Immature natural killer cell (primary cell): ENCODE measurements at regions not wholly inside any gene's neighbourhood (a gene's known extent, or its start where the extent isn't known, plus 50 kb on each side); places are given as distances from the start of the nearest gene placed in this dataset.

Source experiments
- DNase-seq, 3 donors: peaks; one replicate each; pipeline ENCODE4 v3.0.0; 2022; ENCODE audit warnings: mixed read lengths in 1 of 3
- H3K27ac Mint-ChIP-seq, 6 donors: one replicate each; pipeline ENCODE4 v1.8.0; 2020; ENCODE audit warnings: mixed read lengths in 6 of 6, mild to moderate bottlenecking in 5 of 6, inconsistent platforms in 4 of 6, moderate library complexity in 3 of 6
- H3K27me3 Mint-ChIP-seq, 3 donors: one replicate each; pipeline ENCODE4 v1.8.0; 2020 to 2021; ENCODE audit warnings: low read depth in 3 of 3, mild to moderate bottlenecking in 3 of 3, mixed read lengths in 3 of 3, moderate library complexity in 3 of 3, inconsistent platforms in 1 of 3
- H3K36me3 Mint-ChIP-seq, 3 donors: one replicate each; pipeline ENCODE4 v1.8.0; 2020; ENCODE audit warnings: mixed read lengths in 3 of 3, inconsistent platforms in 2 of 3, mild to moderate bottlenecking in 2 of 3
- H3K4me1 Mint-ChIP-seq, 2 donors: one replicate each; pipeline ENCODE4 v1.8.0; 2020; ENCODE audit warnings: inconsistent platforms in 2 of 2, mild to moderate bottlenecking in 2 of 2, mixed read lengths in 2 of 2, moderate library complexity in 1 of 2
- H3K4me3 Mint-ChIP-seq, 5 donors: one replicate each; pipeline ENCODE4 v1.8.0; 2020; ENCODE audit warnings: mild to moderate bottlenecking in 5 of 5, mixed read lengths in 5 of 5, inconsistent platforms in 3 of 5, moderate library complexity in 3 of 5
- H3K9me3 Mint-ChIP-seq, 6 donors: one replicate each; pipeline ENCODE4 v1.8.0; 2020; ENCODE audit warnings: mild to moderate bottlenecking in 6 of 6, mixed read lengths in 6 of 6, inconsistent platforms in 4 of 6, moderate library complexity in 3 of 6

- H3K4me1 Mint-ChIP-seq: peaks cover 46 to 92% of the 10 kb centered on the region in 2 donors
- DNase-seq: no peak
- no peaks in the 10 kb centered on the region for H3K27me3 Mint-ChIP-seq
- H3K36me3 Mint-ChIP-seq: peaks cover 0 to 6% (median 0%) of the 10 kb centered on the region in 3 donors
- no peaks in the 10 kb centered on the region for H3K9me3 Mint-ChIP-seq
- H3K4me3 Mint-ChIP-seq: peak overlapping the region; percentile 46 to 76 (median 62)
- peak overlapping the region; percentile 42 to 86 (median 78) for H3K27ac Mint-ChIP-seq
Observed at GRCh38 chr13:50071379-50071778, 56.1 kb downstream of the KCNRG start.

- Mint-ChIP-seq H3K4me1 (peaks cover 48 to 96% of the 10 kb centered on the region in 2 donors), H3K9me3 (no peaks in the 10 kb centered on the region), H3K4me3 (peak overlapping the region in 3 of 5 donors; percentile 29 to 73 (median 50)), H3K36me3 (peaks cover 0 to 3% (median 0%) of the 10 kb centered on the region in 3 donors), H3K27ac (peak overlapping the region in 4 of 6 donors; percentile 54 to 86 (median 66)), H3K27me3 (no peaks in the 10 kb centered on the region)
- no peak for DNase-seq
Observed at GRCh38 chr13:50072676-50073075, 57.4 kb downstream of the KCNRG start.

GRCh38 chr13:50073340-50073739 lies 58.1 kb downstream of the KCNRG start:
- H3K27me3 Mint-ChIP-seq: peaks cover 0 to 3% (median 0%) of the 10 kb centered on the region in 3 donors
- no peaks in the 10 kb centered on the region for H3K36me3 Mint-ChIP-seq
- DNase-seq: no peak
- H3K4me1 Mint-ChIP-seq: peaks cover 49 to 96% of the 10 kb centered on the region in 2 donors
- H3K27ac Mint-ChIP-seq: peak overlapping the region in 5 of 6 donors; percentile 26 to 81 (median 56)
- H3K4me3 Mint-ChIP-seq: peak overlapping the region in 3 of 5 donors; percentile 39 to 67 (median 48)
- no peaks in the 10 kb centered on the region for H3K9me3 Mint-ChIP-seq

GRCh38 chr13:50074843-50075242 lies 59.6 kb downstream of the KCNRG start:
- Mint-ChIP-seq H3K9me3 (no peaks in the 10 kb centered on the region), H3K27ac (peak overlapping the region in 3 of 6 donors; percentile 64 to 91 (median 64)), H3K4me1 (peaks cover 53 to 96% of the 10 kb centered on the region in 2 donors), H3K27me3 (peaks cover 0 to 3% (median under 1%) of the 10 kb centered on the region in 3 donors), H3K36me3 (no peaks in the 10 kb centered on the region), H3K4me3 (peak overlapping the region in 2 of 5 donors; percentile 35 to 69)
- no peak for DNase-seq

- H3K9me3 Mint-ChIP-seq: no peaks in the 10 kb centered on the region
- H3K4me3 Mint-ChIP-seq: peak overlapping the region; percentile 63 to 86 (median 74)
- peaks cover 57 to 93% of the 10 kb centered on the region in 2 donors for H3K4me1 Mint-ChIP-seq
- H3K36me3 Mint-ChIP-seq: no peaks in the 10 kb centered on the region
- DNase-seq: peak in 1 of 3 donors; percentile 28
- H3K27ac Mint-ChIP-seq: peak overlapping the region; percentile 67 to 91 (median 89)
- peaks cover 6 to 9% (median 8%) of the 10 kb centered on the region in 3 donors for H3K27me3 Mint-ChIP-seq
Observed at GRCh38 chr13:50075619-50076097, 60.4 kb downstream of the KCNRG start.

DNA sequence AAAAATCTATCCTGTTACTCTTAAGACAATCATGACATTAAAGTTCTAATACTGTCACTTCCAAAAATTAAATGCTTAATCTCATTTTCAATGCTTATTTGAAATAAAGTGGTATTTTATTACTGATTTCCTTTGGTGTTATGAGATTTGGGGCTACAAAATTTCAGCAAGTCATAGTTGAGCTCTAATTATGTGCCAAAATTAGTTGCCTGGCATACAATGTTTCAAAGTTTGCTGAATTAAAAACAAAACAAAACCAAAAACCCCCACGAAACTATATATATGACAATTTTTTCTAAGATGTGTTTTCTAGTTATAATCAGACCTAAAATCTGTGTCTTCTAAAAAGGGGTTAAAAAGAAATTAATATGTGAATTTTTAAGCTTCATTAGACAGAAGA lies 62.2 kb downstream of the KCNRG start:
- peaks cover 20 to 24% (median 24%) of the 10 kb centered on the region in 3 donors for H3K27me3 Mint-ChIP-seq
- peaks cover 50 to 79% of the 10 kb centered on the region in 2 donors for H3K4me1 Mint-ChIP-seq
- H3K27ac Mint-ChIP-seq: peak overlapping the region in 5 of 6 donors; percentile 29 to 91 (median 57)
- peaks cover 0 to 3% (median 0%) of the 10 kb centered on the region in 6 donors for H3K9me3 Mint-ChIP-seq
- peak overlapping the region; percentile 3 to 73 (median 63) for H3K4me3 Mint-ChIP-seq
- no peaks in the 10 kb centered on the region for H3K36me3 Mint-ChIP-seq
- DNase-seq: no peak

- H3K36me3 Mint-ChIP-seq: no peaks in the 10 kb centered on the region
- H3K4me3 Mint-ChIP-seq: peak overlapping the region; percentile 96 to 99 (median 97)
- H3K27me3 Mint-ChIP-seq: peaks cover 24 to 26% (median 26%) of the 10 kb centered on the region in 3 donors
- H3K27ac Mint-ChIP-seq: peak overlapping the region; percentile 83 to 94 (median 88)
- H3K4me1 Mint-ChIP-seq: peaks cover 55 to 81% of the 10 kb centered on the region in 2 donors
- DNase-seq: no peak
- H3K9me3 Mint-ChIP-seq: peaks cover 0 to 3% (median 0%) of the 10 kb centered on the region in 6 donors
Observed at GRCh38 chr13:50078231-50078894, 63.1 kb downstream of the KCNRG start.

DNA sequence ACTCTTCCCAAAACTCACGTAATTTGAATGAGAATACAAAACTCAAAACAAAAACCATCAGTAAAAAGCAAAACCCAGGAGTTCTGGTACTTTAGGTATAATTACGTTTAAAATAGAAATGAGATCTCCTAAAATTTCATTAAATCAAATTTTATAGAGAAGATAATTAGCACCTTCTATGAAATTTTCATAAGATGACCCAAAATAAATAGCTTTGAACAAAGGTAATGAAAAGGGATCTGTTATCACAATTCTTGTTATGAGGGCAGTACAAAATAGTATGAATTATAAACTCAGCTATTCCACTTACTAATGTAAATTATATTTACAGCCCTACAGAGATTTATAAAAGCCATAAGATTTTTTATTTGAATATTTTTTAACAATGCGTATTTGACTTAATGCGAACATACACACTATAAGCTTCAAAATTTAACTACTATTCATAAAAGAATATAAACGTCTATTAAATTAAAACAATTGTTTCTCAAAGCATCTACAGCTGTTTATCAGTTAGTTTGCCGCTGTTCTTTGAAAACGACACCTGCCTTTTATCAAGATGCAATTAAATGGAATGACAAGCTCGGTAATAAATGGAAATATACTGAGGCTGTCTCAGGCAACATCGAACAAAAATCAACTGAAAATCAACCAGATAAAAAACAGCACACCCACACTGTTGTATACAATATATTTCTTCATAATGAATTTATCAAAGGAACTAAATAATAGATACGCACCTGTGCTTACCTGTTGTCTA lies 63.8 kb downstream of the KCNRG start:
- Mint-ChIP-seq H3K4me1 (peaks cover 57 to 79% of the 10 kb centered on the region in 2 donors), H3K4me3 (peak overlapping the region; percentile 96 to 99 (median 97)), H3K27me3 (peaks cover 24 to 26% (median 26%) of the 10 kb centered on the region in 3 donors)

DNA sequence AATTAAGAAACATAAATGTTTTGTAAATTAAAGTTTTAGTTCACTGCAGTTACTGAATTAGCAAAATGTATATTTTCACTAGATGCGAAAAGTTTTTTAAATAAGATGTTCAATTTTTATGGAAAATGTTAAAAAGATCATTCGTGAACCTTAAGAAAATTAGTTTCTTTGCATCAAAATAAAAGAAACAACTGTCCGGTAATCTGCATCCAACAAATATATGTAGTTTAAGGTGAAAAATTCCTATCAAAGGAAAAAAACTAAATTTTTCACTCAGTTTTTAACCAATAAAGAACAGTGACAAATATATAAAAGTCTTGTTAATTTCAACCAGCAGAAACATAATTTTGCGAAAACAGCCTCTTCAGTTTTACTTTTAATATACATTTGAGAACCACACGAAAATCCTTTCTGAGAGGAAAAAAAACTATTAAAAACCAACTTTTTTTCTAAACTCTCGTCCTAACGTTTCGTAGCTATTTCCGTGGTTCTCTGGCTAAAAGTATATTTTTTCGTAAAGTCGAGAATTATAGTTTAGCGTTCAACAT lies 64.5 kb downstream of the KCNRG start:
- Mint-ChIP-seq H3K36me3 (no peaks in the 10 kb centered on the region), H3K4me1 (peaks cover 55 to 81% of the 10 kb centered on the region in 2 donors), H3K27me3 (peaks cover 24 to 26% (median 26%) of the 10 kb centered on the region in 3 donors), H3K27ac (peak overlapping the region; percentile 91 to 97 (median 96)), H3K4me3 (peak overlapping the region; percentile 96 to 99 (median 97)), H3K9me3 (peaks cover 0 to 3% (median 0%) of the 10 kb centered on the region in 6 donors)
- DNase-seq: no peak

More for the DNA sequence above, 63.8 kb downstream of the KCNRG start:
- Mint-ChIP-seq H3K36me3 (no peaks in the 10 kb centered on the region), H3K9me3 (peaks cover 0 to 3% (median 0%) of the 10 kb centered on the region in 6 donors), H3K27ac (peak overlapping the region; percentile 91 to 97 (median 96))
- no peak for DNase-seq

DNA sequence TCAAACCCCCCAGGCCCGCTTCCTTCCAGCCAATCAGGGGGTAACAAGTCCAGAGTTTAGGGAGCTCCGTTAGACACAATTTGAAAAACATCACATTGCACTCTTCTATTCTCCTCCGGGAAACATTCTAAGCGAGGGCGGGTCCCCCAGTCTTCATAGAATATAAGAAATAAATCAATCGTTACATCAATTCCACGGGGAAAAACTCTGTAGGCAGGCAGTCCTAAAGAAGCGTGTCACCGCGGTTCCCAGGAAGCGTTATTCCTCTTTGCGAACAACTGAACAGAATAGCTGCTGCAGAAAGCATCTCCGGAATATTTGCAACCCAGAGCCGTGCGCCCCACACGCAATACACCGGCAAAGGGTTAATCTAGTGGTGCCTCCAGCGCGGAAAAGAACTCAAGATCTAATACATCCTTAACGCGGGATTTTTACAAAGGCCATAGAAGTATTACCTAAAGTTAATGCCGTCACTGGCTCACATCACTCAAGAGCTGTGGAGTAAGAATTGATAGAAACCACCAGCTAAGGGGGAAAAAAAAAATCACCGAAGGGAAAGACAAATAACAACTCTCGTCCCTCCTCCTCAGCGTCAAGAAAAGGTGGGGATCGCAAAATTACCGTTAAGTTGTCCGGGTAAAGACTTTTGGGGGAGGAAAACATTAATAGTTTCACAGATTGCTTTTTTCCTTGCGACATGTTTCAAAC lies 65.1 kb downstream of the KCNRG start:
- Mint-ChIP-seq H3K27me3 (peaks cover 24 to 26% (median 26%) of the 10 kb centered on the region in 3 donors), H3K27ac (peak overlapping the region; percentile 91 to 97 (median 96)), H3K4me1 (peaks cover 59 to 81% of the 10 kb centered on the region in 2 donors), H3K4me3 (peak overlapping the region; percentile 96 to 99 (median 97)), H3K36me3 (no peaks in the 10 kb centered on the region), H3K9me3 (peaks cover 0 to 3% (median 0%) of the 10 kb centered on the region in 6 donors)
- peak; percentile 18 to 66 (median 56) for DNase-seq

GRCh38 chr13:50080911-50081678 lies 65.9 kb downstream of the KCNRG start:
- peak overlapping the region; percentile 96 to 99 (median 97) for H3K4me3 Mint-ChIP-seq
- no peaks in the 10 kb centered on the region for H3K36me3 Mint-ChIP-seq
- H3K4me1 Mint-ChIP-seq: peaks cover 53 to 76% of the 10 kb centered on the region in 2 donors
- peak in 2 of 3 donors; percentile 55 to 57 for DNase-seq
- H3K9me3 Mint-ChIP-seq: peaks cover 0 to 3% (median 0%) of the 10 kb centered on the region in 6 donors
- H3K27ac Mint-ChIP-seq: peak overlapping the region; percentile 91 to 97 (median 96)
- peaks cover 24 to 26% (median 26%) of the 10 kb centered on the region in 3 donors for H3K27me3 Mint-ChIP-seq
